ENCODE measurements at regions not wholly inside any gene's neighbourhood (a gene's known extent, or its start where the extent isn't known, plus 50 kb on each side); places are given as distances from the start of the nearest gene placed in this dataset.

- TF ChIP-seq, protein P1, sequence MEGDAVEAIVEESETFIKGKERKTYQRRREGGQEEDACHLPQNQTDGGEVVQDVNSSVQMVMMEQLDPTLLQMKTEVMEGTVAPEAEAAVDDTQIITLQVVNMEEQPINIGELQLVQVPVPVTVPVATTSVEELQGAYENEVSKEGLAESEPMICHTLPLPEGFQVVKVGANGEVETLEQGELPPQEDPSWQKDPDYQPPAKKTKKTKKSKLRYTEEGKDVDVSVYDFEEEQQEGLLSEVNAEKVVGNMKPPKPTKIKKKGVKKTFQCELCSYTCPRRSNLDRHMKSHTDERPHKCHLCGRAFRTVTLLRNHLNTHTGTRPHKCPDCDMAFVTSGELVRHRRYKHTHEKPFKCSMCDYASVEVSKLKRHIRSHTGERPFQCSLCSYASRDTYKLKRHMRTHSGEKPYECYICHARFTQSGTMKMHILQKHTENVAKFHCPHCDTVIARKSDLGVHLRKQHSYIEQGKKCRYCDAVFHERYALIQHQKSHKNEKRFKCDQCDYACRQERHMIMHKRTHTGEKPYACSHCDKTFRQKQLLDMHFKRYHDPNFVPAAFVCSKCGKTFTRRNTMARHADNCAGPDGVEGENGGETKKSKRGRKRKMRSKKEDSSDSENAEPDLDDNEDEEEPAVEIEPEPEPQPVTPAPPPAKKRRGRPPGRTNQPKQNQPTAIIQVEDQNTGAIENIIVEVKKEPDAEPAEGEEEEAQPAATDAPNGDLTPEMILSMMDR (IDR thresholded peaks at IDR 0.05 in 2 of 3, conservative IDR thresholded peaks at IDR 0.05 in 1 of 3; ENCODE audit: insufficient read depth in 2 of 3, low read depth in 1 of 3, low read length in 3 of 3) = no peak
- TF ChIP-seq, protein P2, sequence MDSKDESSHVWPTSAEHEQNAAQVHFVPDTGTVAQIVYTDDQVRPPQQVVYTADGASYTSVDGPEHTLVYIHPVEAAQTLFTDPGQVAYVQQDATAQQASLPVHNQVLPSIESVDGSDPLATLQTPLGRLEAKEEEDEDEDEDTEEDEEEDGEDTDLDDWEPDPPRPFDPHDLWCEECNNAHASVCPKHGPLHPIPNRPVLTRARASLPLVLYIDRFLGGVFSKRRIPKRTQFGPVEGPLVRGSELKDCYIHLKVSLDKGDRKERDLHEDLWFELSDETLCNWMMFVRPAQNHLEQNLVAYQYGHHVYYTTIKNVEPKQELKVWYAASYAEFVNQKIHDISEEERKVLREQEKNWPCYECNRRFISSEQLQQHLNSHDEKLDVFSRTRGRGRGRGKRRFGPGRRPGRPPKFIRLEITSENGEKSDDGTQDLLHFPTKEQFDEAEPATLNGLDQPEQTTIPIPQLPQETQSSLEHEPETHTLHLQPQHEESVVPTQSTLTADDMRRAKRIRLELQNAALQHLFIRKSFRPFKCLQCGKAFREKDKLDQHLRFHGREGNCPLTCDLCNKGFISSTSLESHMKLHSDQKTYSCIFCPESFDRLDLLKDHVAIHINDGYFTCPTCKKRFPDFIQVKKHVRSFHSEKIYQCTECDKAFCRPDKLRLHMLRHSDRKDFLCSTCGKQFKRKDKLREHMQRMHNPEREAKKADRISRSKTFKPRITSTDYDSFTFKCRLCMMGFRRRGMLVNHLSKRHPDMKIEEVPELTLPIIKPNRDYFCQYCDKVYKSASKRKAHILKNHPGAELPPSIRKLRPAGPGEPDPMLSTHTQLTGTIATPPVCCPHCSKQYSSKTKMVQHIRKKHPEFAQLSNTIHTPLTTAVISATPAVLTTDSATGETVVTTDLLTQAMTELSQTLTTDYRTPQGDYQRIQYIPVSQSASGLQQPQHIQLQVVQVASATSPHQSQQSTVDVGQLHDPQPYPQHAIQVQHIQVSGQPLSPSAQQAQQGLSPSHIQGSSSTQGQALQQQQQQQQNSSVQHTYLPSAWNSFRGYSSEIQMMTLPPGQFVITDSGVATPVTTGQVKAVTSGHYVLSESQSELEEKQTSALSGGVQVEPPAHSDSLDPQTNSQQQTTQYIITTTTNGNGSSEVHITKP (IDR thresholded peaks at IDR 0.05; ENCODE audit: partially characterized antibody) = no peak
- TF ChIP-seq NFRKB (IDR thresholded peaks at IDR 0.05; ENCODE audit: low read depth) (no peak), STAT6 (CRISPR knock-in tag; IDR thresholded peaks at IDR 0.05) (no peak), FUS (optimal IDR thresholded peaks at IDR 0.05; ENCODE audit: low read depth, low read length) (no peak), SP2 (IDR thresholded peaks at IDR 0.05; ENCODE audit: extremely low read depth, low read depth, low read length, poor library complexity, severe bottlenecking) (no peak), FOSL1 (tag; conservative IDR thresholded peaks at IDR 0.05) (peak; percentile 84), SAFB2 (IDR thresholded peaks at IDR 0.05; ENCODE audit: borderline replicate concordance, low read depth, low read length, severe bottlenecking) (no peak), ZNF431 (CRISPR knock-in tag; IDR thresholded peaks at IDR 0.05) (no peak), KLF1 (tag; IDR thresholded peaks at IDR 0.05) (no peak), POLR3G (IDR thresholded peaks at IDR 0.05; ENCODE audit: extremely low read depth, insufficient read length, insufficient replicate concordance) (no peak), POLR2A (conservative IDR thresholded peaks at IDR 0.05) (no peak)
- TF ChIP-seq, protein P3, sequence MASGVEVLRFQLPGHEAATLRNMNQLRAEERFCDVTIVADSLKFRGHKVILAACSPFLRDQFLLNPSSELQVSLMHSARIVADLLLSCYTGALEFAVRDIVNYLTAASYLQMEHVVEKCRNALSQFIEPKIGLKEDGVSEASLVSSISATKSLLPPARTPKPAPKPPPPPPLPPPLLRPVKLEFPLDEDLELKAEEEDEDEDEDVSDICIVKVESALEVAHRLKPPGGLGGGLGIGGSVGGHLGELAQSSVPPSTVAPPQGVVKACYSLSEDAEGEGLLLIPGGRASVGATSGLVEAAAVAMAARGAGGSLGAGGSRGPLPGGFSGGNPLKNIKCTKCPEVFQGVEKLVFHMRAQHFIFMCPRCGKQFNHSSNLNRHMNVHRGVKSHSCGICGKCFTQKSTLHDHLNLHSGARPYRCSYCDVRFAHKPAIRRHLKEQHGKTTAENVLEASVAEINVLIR (CRISPR knock-in tag; IDR thresholded peaks at IDR 0.05) = no peak
- TF ChIP-seq, protein P4, sequence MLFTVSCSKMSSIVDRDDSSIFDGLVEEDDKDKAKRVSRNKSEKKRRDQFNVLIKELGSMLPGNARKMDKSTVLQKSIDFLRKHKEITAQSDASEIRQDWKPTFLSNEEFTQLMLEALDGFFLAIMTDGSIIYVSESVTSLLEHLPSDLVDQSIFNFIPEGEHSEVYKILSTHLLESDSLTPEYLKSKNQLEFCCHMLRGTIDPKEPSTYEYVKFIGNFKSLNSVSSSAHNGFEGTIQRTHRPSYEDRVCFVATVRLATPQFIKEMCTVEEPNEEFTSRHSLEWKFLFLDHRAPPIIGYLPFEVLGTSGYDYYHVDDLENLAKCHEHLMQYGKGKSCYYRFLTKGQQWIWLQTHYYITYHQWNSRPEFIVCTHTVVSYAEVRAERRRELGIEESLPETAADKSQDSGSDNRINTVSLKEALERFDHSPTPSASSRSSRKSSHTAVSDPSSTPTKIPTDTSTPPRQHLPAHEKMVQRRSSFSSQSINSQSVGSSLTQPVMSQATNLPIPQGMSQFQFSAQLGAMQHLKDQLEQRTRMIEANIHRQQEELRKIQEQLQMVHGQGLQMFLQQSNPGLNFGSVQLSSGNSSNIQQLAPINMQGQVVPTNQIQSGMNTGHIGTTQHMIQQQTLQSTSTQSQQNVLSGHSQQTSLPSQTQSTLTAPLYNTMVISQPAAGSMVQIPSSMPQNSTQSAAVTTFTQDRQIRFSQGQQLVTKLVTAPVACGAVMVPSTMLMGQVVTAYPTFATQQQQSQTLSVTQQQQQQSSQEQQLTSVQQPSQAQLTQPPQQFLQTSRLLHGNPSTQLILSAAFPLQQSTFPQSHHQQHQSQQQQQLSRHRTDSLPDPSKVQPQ (CRISPR knock-in tag; IDR thresholded peaks at IDR 0.05; ENCODE audit: borderline replicate concordance) = no peak
Observed at GRCh38 chr2:71748227-71748626, 294.9 kb downstream of the DYSF start.

Data from K562 (cell line).